OCI-LY3 (cell line): ENCODE measurements at regions not wholly inside any gene's neighbourhood (a gene's known extent, or its start where the extent isn't known, plus 50 kb on each side); places are given as distances from the start of the nearest gene placed in this dataset.

Source experiments
- H2AFZ ChIP-seq: fragments of 200-600, 300-600 bp; shearing (Covaris generic); 2 replicates; pipeline ENCODE4 v1.6.0; 2014; ENCODE audit warnings: antibody characterized with exemption, low read depth, low read length
- H3K27ac ChIP-seq: fragments of 200-600, 300-600 bp; sonication (generic); 2 replicates; pipeline ENCODE4 v1.5.1; 2014; ENCODE audit warnings: mild to moderate bottlenecking, low read length, moderate library complexity, mixed read lengths
- H3K27me3 ChIP-seq: fragments of 200-600, 300-600 bp; sonication (generic); 2 replicates; pipeline ENCODE4 v1.6.1; 2014; ENCODE audit warnings: low read depth, low read length, mixed read lengths
- H3K36me3 ChIP-seq: fragments of 200-600, 300-600 bp; sonication (generic); replicated peaks from 2 replicates; pipeline ENCODE3; 2014; ENCODE audit warnings: low read depth, low read length, mixed read lengths
- H3K4me1 ChIP-seq: fragments of 300-600, 200-600 bp; sonication (generic); 2 replicates; pipeline ENCODE4 v1.6.1; 2014; ENCODE audit warnings: low read length, mixed read lengths
- H3K4me2 ChIP-seq: fragments of 200-600, 300-600 bp; sonication (generic); 2 replicates; pipeline ENCODE4 v1.6.1; 2014; ENCODE audit warnings: low read length, mixed read lengths
- H3K4me3 ChIP-seq: fragments of 300-600, 200-600 bp; sonication (generic); 2 replicates; pipeline ENCODE4 v1.5.1; 2014; ENCODE audit warnings: antibody characterized with exemption, mild to moderate bottlenecking, low read length, moderate library complexity
- H3K79me2 ChIP-seq: fragments of 300-600, 200-600 bp; shearing (Covaris generic); 2 replicates; pipeline ENCODE4 v1.6.1; 2014; ENCODE audit warnings: mild to moderate bottlenecking, low read length, mixed read lengths
- H3K9ac ChIP-seq: fragments of 300-600, 200-600 bp; shearing (Covaris generic); 2 replicates; pipeline ENCODE4 v1.6.0; 2014; ENCODE audit warnings: mild to moderate bottlenecking, low read length, moderate library complexity
- H3K9me3 ChIP-seq: fragments of 200-600, 300-600 bp; shearing (Covaris generic); 2 replicates; pipeline ENCODE4 v1.6.1; 2014; ENCODE audit warnings: low read length, mixed read lengths; ENCODE audit not compliant: insufficient read depth
- H4K20me1 ChIP-seq: fragments of 200-600, 300-600 bp; sonication (generic); 2 replicates; pipeline ENCODE4 v1.6.1; 2016; ENCODE audit warnings: low read length, mixed read lengths; ENCODE audit not compliant: insufficient read depth
- CTCF ChIP-seq: fragments of 200-600, 300-600 bp; sonication (generic); IDR thresholded peaks from 2 replicates; pipeline ENCODE4 v1.5.1; 2014; ENCODE audit warnings: antibody characterized with exemption, low read length, low read depth
- EZH2phosphoT487 ChIP-seq: fragments of 200-600 bp; shearing (Covaris generic); IDR thresholded peaks from 2 replicates; pipeline ENCODE4 v1.6.1; 2018; ENCODE audit warnings: antibody characterized with exemption, mixed run types, low read depth

DNA sequence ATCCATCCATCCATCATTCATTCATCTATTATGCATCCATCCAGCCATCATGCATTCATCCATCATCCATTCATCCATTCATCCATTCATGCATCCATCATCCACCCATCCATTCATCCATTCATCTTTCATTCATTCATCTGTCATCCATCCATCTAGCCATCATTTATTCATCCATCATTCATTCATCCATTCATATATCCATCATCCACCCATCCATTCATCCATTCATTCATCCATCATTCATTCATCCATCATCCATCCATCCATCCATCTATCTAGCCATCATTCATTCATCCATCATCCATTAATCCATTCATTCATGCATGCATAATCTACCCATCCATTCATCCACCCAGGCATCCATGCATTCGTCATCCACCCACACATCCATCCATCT is 1450.3 kb downstream of the TBC1D22A start:
- no peak overlapping the region for H3K9ac ChIP-seq
- no peaks in the 10 kb centered on the region for H3K9me3 ChIP-seq
- no peak overlapping the region for H3K4me2 ChIP-seq
- TF ChIP-seq CTCF (no peak), EZH2phosphoT487 (no peak)
- H3K36me3 ChIP-seq, result no peaks in the 10 kb centered on the region
- H3K79me2 ChIP-seq, result no peaks in the 10 kb centered on the region
- H3K4me3 ChIP-seq, result no peak overlapping the region
- no peak overlapping the region for H2AFZ ChIP-seq
- H3K27me3 ChIP-seq, result 0 out of 2 replicates have a peak, but pooled peaks cover 3% of the 10 kb centered on the region
- H3K27ac ChIP-seq, result no peak overlapping the region
- no peaks in the 10 kb centered on the region for H4K20me1 ChIP-seq
- H3K4me1 ChIP-seq, result no peaks in the 10 kb centered on the region

GRCh38 chr22:48210812-48211211 is 1448.4 kb downstream of the TBC1D22A start:
- Histone ChIP-seq H3K9me3 (no peaks in the 10 kb centered on the region), H3K27ac (no peak overlapping the region), H2AFZ (no peak overlapping the region), H3K79me2 (no peaks in the 10 kb centered on the region), H4K20me1 (no peaks in the 10 kb centered on the region), H3K4me1 (no peaks in the 10 kb centered on the region), H3K4me2 (no peak overlapping the region), H3K4me3 (no peak overlapping the region), H3K9ac (no peak overlapping the region), H3K36me3 (no peaks in the 10 kb centered on the region), H3K27me3 (0 out of 2 replicates have a peak, but pooled peaks cover 3% of the 10 kb centered on the region)
- TF ChIP-seq EZH2phosphoT487 (no peak), CTCF (no peak)

GRCh38 chr22:48210198-48210580 is 1447.7 kb downstream of the TBC1D22A start:
- H3K4me1 ChIP-seq, result no peaks in the 10 kb centered on the region
- no peak overlapping the region for H3K4me2 ChIP-seq
- H3K9me3 ChIP-seq, result no peaks in the 10 kb centered on the region
- no peak overlapping the region for H2AFZ ChIP-seq
- no peaks in the 10 kb centered on the region for H3K36me3 ChIP-seq
- no peaks in the 10 kb centered on the region for H3K79me2 ChIP-seq
- H3K27ac ChIP-seq, result no peak overlapping the region
- no peak overlapping the region for H3K9ac ChIP-seq
- TF ChIP-seq CTCF (no peak), EZH2phosphoT487 (no peak)
- no peak overlapping the region for H3K4me3 ChIP-seq
- H3K27me3 ChIP-seq, result peaks cover 4% of the 10 kb centered on the region; the same call in 1 of the 2 replicates
- no peaks in the 10 kb centered on the region for H4K20me1 ChIP-seq

- Histone ChIP-seq H3K36me3 (no peaks in the 10 kb centered on the region), H3K4me3 (no peak overlapping the region), H4K20me1 (no peaks in the 10 kb centered on the region), H3K4me2 (no peak overlapping the region), H3K27ac (no peak overlapping the region), H3K9me3 (no peaks in the 10 kb centered on the region), H3K4me1 (no peaks in the 10 kb centered on the region), H3K9ac (no peak overlapping the region), H3K79me2 (no peaks in the 10 kb centered on the region), H3K27me3 (peaks cover 10% of the 10 kb centered on the region; the same call in 1 of the 2 replicates), H2AFZ (no peak overlapping the region)
- no peak for TF ChIP-seq EZH2phosphoT487
- TF ChIP-seq CTCF, result no peak
Measured at GRCh38 chr22:48209473-48210197, 1447.2 kb downstream of the TBC1D22A start.
